Esophagus squamous epithelium (tissue), 5 donors: ENCODE measurements at regions not wholly inside any gene's neighbourhood (a gene's known extent, or its start where the extent isn't known, plus 50 kb on each side); places are given as distances from the start of the nearest gene placed in this dataset.

Experiments used
- DNase-seq: peaks from one replicate; lab custom pipeline; 2025; lab: John Stamatoyannopoulos, UW
- H3K27ac ChIP-seq, 4 donors: fragments of 200-600 bp; sonication (generic); one replicate each; pipeline ENCODE4 v1.5.1; 2016 to 2019; ENCODE audit warnings: mild to moderate bottlenecking in 1 of 4
- H3K27me3 ChIP-seq, 4 donors: fragments of 200-600 bp; sonication (generic); 1 replicate in 3 of 4; 2 replicates in 1 of 4; pipeline versions ENCODE4 v1.5.1 to v1.6.0; 2017 to 2021; ENCODE audit warnings: antibody characterized with exemption in 1 of 4
- H3K36me3 ChIP-seq, 3 donors: fragments of 200-600 bp; sonication (generic); one replicate each; pipeline ENCODE4 v1.5.1; 2016 to 2019
- H3K4me1 ChIP-seq, 3 donors: fragments of 200-600 bp; sonication (generic); one replicate each; pipeline ENCODE4 v1.5.1; 2017 to 2019
- H3K4me3 ChIP-seq, 4 donors: fragments of 200-600 bp; sonication (generic); 1 replicate in 3 of 4; 2 replicates in 1 of 4; pipeline ENCODE4 v1.5.1; 2016 to 2019; ENCODE audit warnings: mild to moderate bottlenecking in 2 of 4, moderate library complexity in 1 of 4
- H3K9me3 ChIP-seq, 3 donors: fragments of 200-600 bp; sonication (generic); one replicate each; pipeline ENCODE4 v1.5.1; 2016 to 2019
- POLR2A ChIP-seq, 4 donors: fragments of 450-650 bp; IDR thresholded peaks; one replicate each; pipeline ENCODE4 v1.6.1; 2017; ENCODE audit warnings: antibody characterized with exemption in 4 of 4, mild to moderate bottlenecking in 4 of 4, moderate library complexity in 3 of 4
- WGBS, 2 donors: methylation state at CpG; one replicate each; pipeline ENCODE4 v1.1.5; 2018; 5-methylcytosine and 5-hydroxymethylcytosine counted together
- intact Hi-C: fragments of 100-400 bp; cut with DNase I; formaldehyde crosslinking; loops from one replicate; pipeline ENCODE4 v1.15.0; 2022
- TF ChIP-seq, protein P1 (sequence below), 6 experiments: fragments of 450-650 bp in 4 of 6; fragments of 200-600 bp in 2 of 6; sonication (generic) in 2 of 6; IDR thresholded peaks; one replicate each; pipeline ENCODE4 v1.5.1; 2016 to 2019; ENCODE audit warnings: antibody characterized with exemption in 6 of 6, mild to moderate bottlenecking in 4 of 6, moderate library complexity in 4 of 6
- donor health status: DM: yes; HTN: yes; CAD: no.

DNA sequence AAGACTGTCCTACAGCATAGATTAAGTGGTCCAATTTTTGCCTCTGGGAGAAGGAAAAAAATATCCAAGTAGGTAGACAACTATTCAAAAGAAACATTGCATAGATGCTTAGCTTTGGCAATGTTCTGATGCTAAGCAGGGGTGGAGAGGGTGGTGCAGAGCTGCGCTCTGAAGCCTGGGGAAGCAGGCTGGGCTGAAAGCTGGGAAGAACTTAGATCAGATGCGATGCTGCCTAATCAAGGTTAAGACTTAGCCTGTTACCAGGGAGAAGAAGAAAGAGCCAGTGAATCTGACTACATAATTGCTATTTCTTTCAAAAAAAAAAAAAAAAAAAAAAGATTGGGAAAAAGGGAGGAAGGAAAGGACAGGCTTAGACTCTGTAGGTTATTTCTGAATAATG, 89.0 kb upstream of the SCOC start:
- DNase-seq, result no peak
- H3K27ac ChIP-seq, result no peak overlapping the region
- TF ChIP-seq, protein P1, sequence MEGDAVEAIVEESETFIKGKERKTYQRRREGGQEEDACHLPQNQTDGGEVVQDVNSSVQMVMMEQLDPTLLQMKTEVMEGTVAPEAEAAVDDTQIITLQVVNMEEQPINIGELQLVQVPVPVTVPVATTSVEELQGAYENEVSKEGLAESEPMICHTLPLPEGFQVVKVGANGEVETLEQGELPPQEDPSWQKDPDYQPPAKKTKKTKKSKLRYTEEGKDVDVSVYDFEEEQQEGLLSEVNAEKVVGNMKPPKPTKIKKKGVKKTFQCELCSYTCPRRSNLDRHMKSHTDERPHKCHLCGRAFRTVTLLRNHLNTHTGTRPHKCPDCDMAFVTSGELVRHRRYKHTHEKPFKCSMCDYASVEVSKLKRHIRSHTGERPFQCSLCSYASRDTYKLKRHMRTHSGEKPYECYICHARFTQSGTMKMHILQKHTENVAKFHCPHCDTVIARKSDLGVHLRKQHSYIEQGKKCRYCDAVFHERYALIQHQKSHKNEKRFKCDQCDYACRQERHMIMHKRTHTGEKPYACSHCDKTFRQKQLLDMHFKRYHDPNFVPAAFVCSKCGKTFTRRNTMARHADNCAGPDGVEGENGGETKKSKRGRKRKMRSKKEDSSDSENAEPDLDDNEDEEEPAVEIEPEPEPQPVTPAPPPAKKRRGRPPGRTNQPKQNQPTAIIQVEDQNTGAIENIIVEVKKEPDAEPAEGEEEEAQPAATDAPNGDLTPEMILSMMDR (IDR thresholded peaks at IDR 0.05), result no peak
- no peak for TF ChIP-seq POLR2A (IDR thresholded peaks at IDR 0.05)
- H3K4me1 ChIP-seq, result no peaks in the 10 kb centered on the region
- H3K4me3 ChIP-seq, result no peak overlapping the region
- no peaks in the 10 kb centered on the region for H3K9me3 ChIP-seq
- intact Hi-C loops, result no loop called here
- H3K27me3 ChIP-seq, result peaks cover 0 to 10% (median 0%) of the 10 kb centered on the region in 4 donors
- H3K36me3 ChIP-seq, result no peaks in the 10 kb centered on the region
- 89 to 100% methylated on average over 2 of the region's 2 CpGs for WGBS, 2 donors

DNA sequence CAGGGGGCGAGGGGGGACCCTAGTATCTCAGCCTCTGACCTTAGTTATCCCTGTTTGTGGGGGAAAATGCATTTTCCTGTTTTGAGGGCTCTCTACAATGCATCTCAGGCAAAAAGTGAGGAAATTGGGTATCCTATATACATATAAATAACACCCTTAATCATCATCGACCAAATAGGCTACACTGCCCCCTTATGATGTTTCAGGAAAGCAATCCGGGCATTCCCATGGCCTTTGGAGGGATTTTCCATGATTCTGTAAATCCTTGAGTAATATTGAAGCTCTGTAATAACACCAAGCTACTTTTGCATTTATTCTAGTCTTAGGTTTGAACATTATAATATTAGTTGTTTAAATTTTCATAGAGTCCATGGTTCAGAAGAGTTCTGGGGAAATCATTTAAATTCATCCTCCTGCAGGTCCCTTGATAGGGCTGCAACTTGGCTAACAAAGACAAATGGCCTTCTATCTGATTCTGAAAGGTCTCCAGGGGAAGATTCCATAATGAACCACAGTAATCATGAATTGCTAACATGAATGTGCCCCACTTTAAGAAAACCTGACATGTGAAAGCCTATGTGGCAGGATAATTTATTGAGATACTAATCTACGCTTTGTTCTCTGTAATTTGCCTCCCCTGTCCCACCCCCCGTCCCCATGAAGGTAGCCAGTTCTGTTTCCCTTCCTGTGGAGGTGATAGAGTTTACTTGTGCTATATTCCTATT, 91.5 kb upstream of the SCOC start:
- Histone ChIP-seq H3K9me3 (no peaks in the 10 kb centered on the region), H3K4me1 (no peaks in the 10 kb centered on the region), H3K27me3 (peaks cover 0 to 10% (median 0%) of the 10 kb centered on the region in 4 donors), H3K36me3 (no peaks in the 10 kb centered on the region), H3K4me3 (no peak overlapping the region), H3K27ac (no peak overlapping the region)
- WGBS, 2 donors, result 59 to 64% methylated on average over 4 to 5 of the region's 5 CpGs
- intact Hi-C loops, result no loop called here
- DNase-seq, result no peak
- TF ChIP-seq, protein P1 (IDR thresholded peaks at IDR 0.05), result no peak

DNA sequence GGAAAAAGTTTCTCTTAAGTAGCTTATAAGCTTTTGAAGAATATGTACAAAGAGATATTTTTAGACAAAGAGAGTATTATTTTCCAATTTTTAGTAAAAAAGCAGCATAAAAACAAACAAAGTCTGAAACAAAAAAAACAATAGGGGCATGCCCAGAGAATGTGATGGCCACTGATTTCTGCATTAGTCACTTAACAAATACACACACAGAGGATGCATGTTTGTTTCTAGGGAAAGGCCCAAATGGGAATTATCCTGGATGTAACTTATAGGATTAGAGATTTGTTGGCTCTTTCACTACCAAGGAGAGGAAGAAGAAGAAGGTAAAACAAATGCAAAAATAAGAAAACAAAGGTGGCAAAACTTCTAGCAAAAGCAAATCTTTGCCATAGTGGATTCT, 95.9 kb upstream of the SCOC start:
- no peak for DNase-seq
- H3K4me1 ChIP-seq, result no peaks in the 10 kb centered on the region
- H3K4me3 ChIP-seq, result no peak overlapping the region
- H3K9me3 ChIP-seq, result no peaks in the 10 kb centered on the region
- no peak overlapping the region for H3K27ac ChIP-seq
- H3K36me3 ChIP-seq, result no peaks in the 10 kb centered on the region
- intact Hi-C loops, result no loop called here
- no peak for TF ChIP-seq POLR2A (IDR thresholded peaks at IDR 0.05)
- TF ChIP-seq, protein P1 (IDR thresholded peaks at IDR 0.05), result no peak
- H3K27me3 ChIP-seq, result peaks cover 0 to 10% (median 0%) of the 10 kb centered on the region in 4 donors

DNA sequence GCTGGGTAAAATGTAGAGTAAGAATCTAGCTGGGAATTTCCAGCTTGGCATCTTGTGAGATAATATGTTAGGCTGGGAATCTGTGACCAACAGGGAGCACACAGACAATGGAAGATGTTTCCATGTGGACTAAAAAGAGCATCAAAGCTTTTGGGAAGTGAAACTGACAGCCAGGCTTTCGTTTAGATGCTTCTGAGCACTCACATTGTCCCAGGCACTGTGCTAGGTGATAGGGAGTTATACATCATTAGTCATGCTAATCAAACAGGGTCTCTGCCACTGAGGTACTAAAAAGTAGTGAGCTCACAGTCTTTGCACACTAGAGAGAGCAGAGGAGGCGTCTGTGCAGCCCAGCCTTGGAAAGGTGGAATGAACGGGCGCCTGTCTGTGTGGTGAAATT, 101.9 kb upstream of the SCOC start:
- Histone ChIP-seq H3K4me1 (no peaks in the 10 kb centered on the region), H3K4me3 (no peak overlapping the region), H3K27ac (no peak overlapping the region), H3K9me3 (no peaks in the 10 kb centered on the region), H3K27me3 (peaks cover 0 to 4% (median 0%) of the 10 kb centered on the region in 4 donors), H3K36me3 (no peaks in the 10 kb centered on the region)
- 81 to 85% methylated on average over 4 of the region's 4 CpGs for WGBS, 2 donors
- no peak for DNase-seq
- intact Hi-C loops, result no loop called here
- TF ChIP-seq POLR2A (IDR thresholded peaks at IDR 0.05), result no peak
- TF ChIP-seq, protein P1 (IDR thresholded peaks at IDR 0.05), result no peak

DNA sequence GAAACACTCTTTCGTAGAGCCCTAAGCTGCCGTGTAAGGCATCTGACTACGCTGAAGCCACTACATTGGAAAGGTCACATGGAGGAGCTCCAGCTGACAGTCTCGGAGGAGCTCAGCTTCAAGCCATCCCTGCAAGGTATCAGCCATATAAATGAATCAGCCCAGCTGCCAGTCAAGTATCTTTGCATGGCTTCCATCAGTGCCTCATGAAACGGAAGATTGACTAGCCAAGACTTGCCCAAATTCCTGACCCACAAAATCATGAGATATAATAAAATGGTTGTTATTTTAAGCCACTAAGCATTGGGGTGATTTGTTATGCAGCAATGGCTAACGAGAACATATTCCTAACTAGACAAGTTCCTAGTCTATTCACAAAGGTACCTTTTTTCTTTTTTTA, 104.1 kb upstream of the SCOC start:
- Histone ChIP-seq H3K9me3 (no peaks in the 10 kb centered on the region), H3K27me3 (peaks cover 0 to 2% (median 0%) of the 10 kb centered on the region in 4 donors), H3K4me3 (no peak overlapping the region), H3K4me1 (no peaks in the 10 kb centered on the region), H3K36me3 (no peaks in the 10 kb centered on the region), H3K27ac (no peak overlapping the region)
- intact Hi-C loops, result no loop called here
- no peak for TF ChIP-seq POLR2A (IDR thresholded peaks at IDR 0.05)
- TF ChIP-seq, protein P1 (IDR thresholded peaks at IDR 0.05), result no peak
- no peak for DNase-seq
- WGBS, 2 donors, result 72 to 85% methylated on average over 5 to 6 of the region's 6 CpGs
